ENCODE measurements at regions not wholly inside any gene's neighbourhood (a gene's known extent, or its start where the extent isn't known, plus 50 kb on each side); places are given as distances from the start of the nearest gene placed in this dataset.

- no peaks in the 10 kb centered on the region for H3K79me2 ChIP-seq (ENCODE audit: control insufficient read depth, low read length)
- H3K27ac ChIP-seq (ENCODE audit: low read depth, low read length): no peak overlapping the region
- H3K9me2 ChIP-seq (replicated peaks; ENCODE audit: control insufficient read depth, low read length): no peaks in the 10 kb centered on the region
- TF ChIP-seq EZH2phosphoT487 (IDR thresholded peaks at IDR 0.05; ENCODE audit: borderline replicate concordance, low read length) (no peak), CTCF (IDR thresholded peaks at IDR 0.05; ENCODE audit: low read depth, low read length, poor library complexity, severe bottlenecking) (no peak)
- H3F3A ChIP-seq (ENCODE audit: control insufficient read depth, insufficient read depth): no peaks in the 10 kb centered on the region
- no peak overlapping the region for H3K4me2 ChIP-seq (ENCODE audit: low read length)
- H3K27me3 ChIP-seq (ENCODE audit: control insufficient read depth, low read length): peaks cover 6% of the 10 kb centered on the region; the same call in 1 of the 2 replicates
- no peaks in the 10 kb centered on the region for H3K9me3 ChIP-seq (ENCODE audit: control insufficient read depth, insufficient read depth, low read length)
- H3K36me3 ChIP-seq (ENCODE audit: control insufficient read depth, low read length): no peaks in the 10 kb centered on the region
- no peak overlapping the region for H3K4me3 ChIP-seq (ENCODE audit: low read length)
- H4K20me1 ChIP-seq (ENCODE audit: control insufficient read depth, insufficient read depth, low read depth, low read length): no peaks in the 10 kb centered on the region
- peaks cover 6% of the 10 kb centered on the region for H3K4me1 ChIP-seq (ENCODE audit: control insufficient read depth, low read length)
Measured at GRCh38 chr13:99133848-99134247, 66.8 kb upstream of the UBAC2 start.

- Histone ChIP-seq H3K27me3 (ENCODE audit: control insufficient read depth, low read length) (peaks cover 6% of the 10 kb centered on the region; the same call in 1 of the 2 replicates), H3K27ac (ENCODE audit: low read depth, low read length) (no peak overlapping the region), H3K36me3 (ENCODE audit: control insufficient read depth, low read length) (no peaks in the 10 kb centered on the region), H3K4me3 (ENCODE audit: low read length) (no peak overlapping the region), H3K4me1 (ENCODE audit: control insufficient read depth, low read length) (no peaks in the 10 kb centered on the region), H3K4me2 (ENCODE audit: low read length) (no peak overlapping the region), H3K79me2 (ENCODE audit: control insufficient read depth, low read length) (no peaks in the 10 kb centered on the region), H3K9me2 (replicated peaks; ENCODE audit: control insufficient read depth, low read length) (no peaks in the 10 kb centered on the region), H4K20me1 (ENCODE audit: control insufficient read depth, insufficient read depth, low read depth, low read length) (no peaks in the 10 kb centered on the region), H3F3A (ENCODE audit: control insufficient read depth, insufficient read depth) (no peaks in the 10 kb centered on the region), H3K9me3 (ENCODE audit: control insufficient read depth, insufficient read depth, low read length) (no peaks in the 10 kb centered on the region)
- TF ChIP-seq EZH2phosphoT487 (IDR thresholded peaks at IDR 0.05; ENCODE audit: borderline replicate concordance, low read length) (no peak), CTCF (IDR thresholded peaks at IDR 0.05; ENCODE audit: low read depth, low read length, poor library complexity, severe bottlenecking) (no peak)
Measured at GRCh38 chr13:99135591-99135990, 65.1 kb upstream of the UBAC2 start.

DNA sequence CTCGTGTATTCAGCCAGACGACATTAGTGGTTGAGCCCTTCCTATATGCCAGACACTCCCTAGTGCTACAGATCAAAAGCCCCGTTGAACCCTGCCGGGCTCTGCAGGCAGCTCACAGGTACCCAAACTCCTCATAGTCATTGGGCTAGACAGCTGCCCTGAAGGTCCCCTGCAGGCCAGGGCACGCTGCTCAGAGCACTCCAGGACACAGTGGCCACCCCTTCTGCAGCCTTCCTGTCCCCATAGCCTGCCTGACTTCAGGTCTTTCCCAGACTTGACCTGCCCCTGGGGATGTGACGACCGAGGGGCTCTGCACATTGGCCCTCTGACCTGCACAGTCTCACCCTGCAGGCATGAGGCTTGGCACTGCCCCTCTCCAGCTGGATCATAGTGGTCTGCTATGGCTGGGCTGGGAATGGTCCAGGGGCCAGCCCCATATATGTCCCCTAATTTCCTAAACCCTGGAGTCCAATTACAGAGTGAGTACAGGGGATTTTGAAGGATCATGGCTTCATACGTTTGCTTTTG, 64.2 kb upstream of the UBAC2 start:
- no peaks in the 10 kb centered on the region for H3K36me3 ChIP-seq (ENCODE audit: control insufficient read depth, low read length)
- no peaks in the 10 kb centered on the region for H3F3A ChIP-seq (ENCODE audit: control insufficient read depth, insufficient read depth)

More for the DNA sequence above, 64.2 kb upstream of the UBAC2 start:
- H3K27ac ChIP-seq (ENCODE audit: low read depth, low read length): no peak overlapping the region
- H3K4me3 ChIP-seq (ENCODE audit: low read length): no peak overlapping the region
- H3K4me2 ChIP-seq (ENCODE audit: low read length): no peak overlapping the region
- H3K9me3 ChIP-seq (ENCODE audit: control insufficient read depth, insufficient read depth, low read length): no peaks in the 10 kb centered on the region
- H3K79me2 ChIP-seq (ENCODE audit: control insufficient read depth, low read length): no peaks in the 10 kb centered on the region
- H3K4me1 ChIP-seq (ENCODE audit: control insufficient read depth, low read length): no peaks in the 10 kb centered on the region
- no peak for TF ChIP-seq EZH2phosphoT487 (IDR thresholded peaks at IDR 0.05; ENCODE audit: borderline replicate concordance, low read length)
- no peak for TF ChIP-seq CTCF (IDR thresholded peaks at IDR 0.05; ENCODE audit: low read depth, low read length, poor library complexity, severe bottlenecking)
- no peaks in the 10 kb centered on the region for H4K20me1 ChIP-seq (ENCODE audit: control insufficient read depth, insufficient read depth, low read depth, low read length)
- no peaks in the 10 kb centered on the region for H3K9me2 ChIP-seq (replicated peaks; ENCODE audit: control insufficient read depth, low read length)
- H3K27me3 ChIP-seq (ENCODE audit: control insufficient read depth, low read length): peaks cover 6% of the 10 kb centered on the region; the same call in 1 of the 2 replicates
